ENCODE measurements at regions not wholly inside any gene's neighbourhood (a gene's known extent, or its start where the extent isn't known, plus 50 kb on each side); places are given as distances from the start of the nearest gene placed in this dataset.
A peak's percentile ranks its signal among the peaks of the same experiment; 100 is the strongest.

DNA sequence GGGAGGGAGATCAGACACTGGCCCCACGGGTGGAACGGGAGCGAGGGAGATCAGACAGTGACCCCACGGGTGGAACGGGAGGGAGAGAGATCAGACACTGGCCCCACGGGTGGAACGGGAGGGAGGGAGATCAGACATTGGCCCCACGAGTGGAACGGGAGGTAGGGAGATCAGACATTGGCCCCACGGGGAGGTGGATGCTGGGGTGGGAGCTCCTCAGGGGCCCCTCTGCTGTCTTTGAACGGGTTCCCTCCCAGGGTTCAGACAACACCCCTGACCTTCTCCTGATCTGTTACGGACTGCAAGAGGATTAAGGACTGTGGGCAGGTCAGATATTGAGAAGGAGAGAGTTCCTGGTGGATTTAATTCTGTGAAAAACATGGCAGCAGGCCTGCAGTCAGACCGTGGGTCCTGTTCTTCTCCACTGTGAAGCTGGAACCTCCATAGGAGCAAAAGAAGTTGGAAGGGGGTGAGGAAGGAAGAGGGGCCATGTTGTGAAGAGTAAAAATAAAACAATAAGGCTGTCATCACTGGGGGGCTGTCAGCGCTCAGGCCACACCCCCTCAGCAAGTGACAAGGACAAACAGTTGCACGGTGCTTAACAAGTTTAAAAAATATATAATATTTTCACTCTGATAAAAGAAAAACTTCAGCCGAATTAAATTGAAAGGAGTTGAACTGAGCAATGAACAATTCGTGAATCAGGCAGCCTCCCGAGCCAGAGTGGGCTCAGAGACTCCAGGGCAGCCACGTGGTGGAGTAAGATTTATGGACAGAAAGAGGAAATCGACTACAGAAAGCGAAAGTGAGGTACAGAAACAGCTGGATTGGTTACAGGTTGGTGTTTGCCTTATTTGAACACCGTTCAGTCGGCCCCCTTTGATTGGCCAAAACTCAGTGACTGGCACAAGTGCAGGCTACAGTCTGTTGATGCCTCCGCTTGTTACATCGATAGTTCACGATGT is 348.7 kb upstream of the TNRC6C start (continued):
- TF ChIP-seq, protein P1, sequence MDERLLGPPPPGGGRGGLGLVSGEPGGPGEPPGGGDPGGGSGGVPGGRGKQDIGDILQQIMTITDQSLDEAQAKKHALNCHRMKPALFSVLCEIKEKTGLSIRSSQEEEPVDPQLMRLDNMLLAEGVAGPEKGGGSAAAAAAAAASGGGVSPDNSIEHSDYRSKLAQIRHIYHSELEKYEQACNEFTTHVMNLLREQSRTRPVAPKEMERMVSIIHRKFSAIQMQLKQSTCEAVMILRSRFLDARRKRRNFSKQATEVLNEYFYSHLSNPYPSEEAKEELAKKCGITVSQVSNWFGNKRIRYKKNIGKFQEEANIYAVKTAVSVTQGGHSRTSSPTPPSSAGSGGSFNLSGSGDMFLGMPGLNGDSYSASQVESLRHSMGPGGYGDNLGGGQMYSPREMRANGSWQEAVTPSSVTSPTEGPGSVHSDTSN (CRISPR knock-in tag; IDR thresholded peaks at IDR 0.05; ENCODE audit: low read depth), result no peak
- TF ChIP-seq, protein P1 (tag; conservative IDR thresholded peaks at IDR 0.05; ENCODE audit: low read depth), result peak; percentile 94
- TF ChIP-seq YY1 (IDR thresholded peaks at IDR 0.05; ENCODE audit: borderline replicate concordance in 1 of 3, control insufficient read depth in 1 of 3, extremely low read depth in 1 of 3, insufficient read depth in 3 of 3, insufficient read length in 1 of 3, insufficient replicate concordance in 2 of 3, low read depth in 1 of 3, low read length in 2 of 3) (no peak), SMARCA4 (IDR thresholded peaks at IDR 0.05) (no peak), SIX5 (IDR thresholded peaks at IDR 0.05; ENCODE audit: borderline replicate concordance in 1 of 2, insufficient read depth in 1 of 2, low read depth in 1 of 2, low read length in 2 of 2) (no peak), ETV1 (tag; conservative IDR thresholded peaks at IDR 0.05; ENCODE audit: low read depth) (peak; percentile 15; the same call in 1 of the 2 replicates), CREB1 (IDR thresholded peaks at IDR 0.05) (no peak), CREB1 (CRISPR knock-in tag; IDR thresholded peaks at IDR 0.05) (no peak), ZC3H4 (CRISPR knock-in tag; IDR thresholded peaks at IDR 0.05; ENCODE audit: borderline replicate concordance) (no peak), ZSCAN29 (IDR thresholded peaks at IDR 0.05) (no peak), NELFE (IDR thresholded peaks at IDR 0.05; ENCODE audit: insufficient read depth, insufficient read length) (no peak), CTBP1 (IDR thresholded peaks at IDR 0.05; ENCODE audit: borderline replicate concordance) (no peak)
- TF ChIP-seq, protein P2, sequence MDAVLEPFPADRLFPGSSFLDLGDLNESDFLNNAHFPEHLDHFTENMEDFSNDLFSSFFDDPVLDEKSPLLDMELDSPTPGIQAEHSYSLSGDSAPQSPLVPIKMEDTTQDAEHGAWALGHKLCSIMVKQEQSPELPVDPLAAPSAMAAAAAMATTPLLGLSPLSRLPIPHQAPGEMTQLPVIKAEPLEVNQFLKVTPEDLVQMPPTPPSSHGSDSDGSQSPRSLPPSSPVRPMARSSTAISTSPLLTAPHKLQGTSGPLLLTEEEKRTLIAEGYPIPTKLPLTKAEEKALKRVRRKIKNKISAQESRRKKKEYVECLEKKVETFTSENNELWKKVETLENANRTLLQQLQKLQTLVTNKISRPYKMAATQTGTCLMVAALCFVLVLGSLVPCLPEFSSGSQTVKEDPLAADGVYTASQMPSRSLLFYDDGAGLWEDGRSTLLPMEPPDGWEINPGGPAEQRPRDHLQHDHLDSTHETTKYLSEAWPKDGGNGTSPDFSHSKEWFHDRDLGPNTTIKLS (IDR thresholded peaks at IDR 0.05; ENCODE audit: borderline replicate concordance, low read depth), result no peak
- TF ChIP-seq, protein P3, sequence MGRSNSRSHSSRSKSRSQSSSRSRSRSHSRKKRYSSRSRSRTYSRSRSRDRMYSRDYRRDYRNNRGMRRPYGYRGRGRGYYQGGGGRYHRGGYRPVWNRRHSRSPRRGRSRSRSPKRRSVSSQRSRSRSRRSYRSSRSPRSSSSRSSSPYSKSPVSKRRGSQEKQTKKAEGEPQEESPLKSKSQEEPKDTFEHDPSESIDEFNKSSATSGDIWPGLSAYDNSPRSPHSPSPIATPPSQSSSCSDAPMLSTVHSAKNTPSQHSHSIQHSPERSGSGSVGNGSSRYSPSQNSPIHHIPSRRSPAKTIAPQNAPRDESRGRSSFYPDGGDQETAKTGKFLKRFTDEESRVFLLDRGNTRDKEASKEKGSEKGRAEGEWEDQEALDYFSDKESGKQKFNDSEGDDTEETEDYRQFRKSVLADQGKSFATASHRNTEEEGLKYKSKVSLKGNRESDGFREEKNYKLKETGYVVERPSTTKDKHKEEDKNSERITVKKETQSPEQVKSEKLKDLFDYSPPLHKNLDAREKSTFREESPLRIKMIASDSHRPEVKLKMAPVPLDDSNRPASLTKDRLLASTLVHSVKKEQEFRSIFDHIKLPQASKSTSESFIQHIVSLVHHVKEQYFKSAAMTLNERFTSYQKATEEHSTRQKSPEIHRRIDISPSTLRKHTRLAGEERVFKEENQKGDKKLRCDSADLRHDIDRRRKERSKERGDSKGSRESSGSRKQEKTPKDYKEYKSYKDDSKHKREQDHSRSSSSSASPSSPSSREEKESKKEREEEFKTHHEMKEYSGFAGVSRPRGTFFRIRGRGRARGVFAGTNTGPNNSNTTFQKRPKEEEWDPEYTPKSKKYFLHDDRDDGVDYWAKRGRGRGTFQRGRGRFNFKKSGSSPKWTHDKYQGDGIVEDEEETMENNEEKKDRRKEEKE (IDR thresholded peaks at IDR 0.05; ENCODE audit: borderline replicate concordance in 1 of 2, control insufficient read depth in 1 of 2, low read depth in 2 of 2, low read length in 1 of 2), result no peak
